ENCODE measurements at regions not wholly inside any gene's neighbourhood (a gene's known extent, or its start where the extent isn't known, plus 50 kb on each side); places are given as distances from the start of the nearest gene placed in this dataset.

GRCh38 chr12:103114296-103115055, 157.0 kb downstream of the ASCL1 start:
- no peak for DNase-seq
- Histone ChIP-seq H3K4me1 (no peaks in the 10 kb centered on the region), H3K9me3 (no peaks in the 10 kb centered on the region), H3K27me3 (no peaks in the 10 kb centered on the region), H3K4me3 (no peak overlapping the region), H3K36me3 (no peaks in the 10 kb centered on the region), H3K27ac (no peak overlapping the region)
- in situ Hi-C loops (cut with MboI; ENCODE audit: low pct_ligation_motif_present in 1 of 4, low pct_unique_long_range_greater_than_20kb in 1 of 4, low sequenced_read_pairs in 3 of 4): no loop called here
- WGBS, 2 donors (ENCODE audit: low coverage in 1 of 2): 81 to 87% methylated on average over 4 to 5 of the region's 5 CpGs
- TF ChIP-seq POLR2AphosphoS5 (IDR thresholded peaks at IDR 0.05): no peak
- TF ChIP-seq CTCF (IDR thresholded peaks at IDR 0.05): no peak
- TF ChIP-seq POLR2A (IDR thresholded peaks at IDR 0.05): no peak
- TF ChIP-seq EP300 (IDR thresholded peaks at IDR 0.05; ENCODE audit: low read depth): no peak
- intact Hi-C loops (cut with DNase I; ENCODE audit: low total_unique reads): no loop called here

GRCh38 chr12:103128862-103129501, 171.5 kb downstream of the ASCL1 start:
- Histone ChIP-seq H3K36me3 (no peaks in the 10 kb centered on the region), H3K27me3 (no peaks in the 10 kb centered on the region), H3K9me3 (peaks cover 0 to 5% of the 10 kb centered on the region in 2 donors), H3K27ac (no peak overlapping the region), H3K4me1 (no peaks in the 10 kb centered on the region), H3K4me3 (no peak overlapping the region)
- intact Hi-C loops (cut with DNase I; ENCODE audit: low total_unique reads) (no loop called here), in situ Hi-C loops (cut with MboI; ENCODE audit: low pct_ligation_motif_present in 1 of 4, low pct_unique_long_range_greater_than_20kb in 1 of 4, low sequenced_read_pairs in 3 of 4) (no loop called here)
- DNase-seq: no peak
- TF ChIP-seq POLR2AphosphoS5 (IDR thresholded peaks at IDR 0.05): no peak
- no peak for TF ChIP-seq EP300 (IDR thresholded peaks at IDR 0.05; ENCODE audit: low read depth)
- TF ChIP-seq POLR2A (IDR thresholded peaks at IDR 0.05): no peak
- no peak for TF ChIP-seq CTCF (IDR thresholded peaks at IDR 0.05)
- WGBS, 2 donors (ENCODE audit: low coverage in 1 of 2): 78 to 88% methylated on average over 3 of the region's 3 CpGs

GRCh38 chr12:103130564-103130963, 173.1 kb downstream of the ASCL1 start:
- peaks cover 0 to 12% of the 10 kb centered on the region in 2 donors for H3K9me3 ChIP-seq
- no peak for DNase-seq
- no peaks in the 10 kb centered on the region for H3K27me3 ChIP-seq
- H3K27ac ChIP-seq: no peak overlapping the region
- WGBS, 2 donors (ENCODE audit: low coverage in 1 of 2): 78% methylated on average over 3 of the region's 3 CpGs; no CpG with 5 or more reads in 1 of the 2 donors
- no peaks in the 10 kb centered on the region for H3K36me3 ChIP-seq
- intact Hi-C loops (cut with DNase I; ENCODE audit: low total_unique reads): no loop called here
- in situ Hi-C loops (cut with MboI; ENCODE audit: low pct_ligation_motif_present in 1 of 4, low pct_unique_long_range_greater_than_20kb in 1 of 4, low sequenced_read_pairs in 3 of 4): no loop called here
- TF ChIP-seq POLR2AphosphoS5 (IDR thresholded peaks at IDR 0.05) (no peak), POLR2A (IDR thresholded peaks at IDR 0.05) (no peak), EP300 (IDR thresholded peaks at IDR 0.05; ENCODE audit: low read depth) (no peak), CTCF (IDR thresholded peaks at IDR 0.05) (no peak)
- H3K4me3 ChIP-seq: no peak overlapping the region
- no peaks in the 10 kb centered on the region for H3K4me1 ChIP-seq

- no peaks in the 10 kb centered on the region for H3K36me3 ChIP-seq
- TF ChIP-seq POLR2A (IDR thresholded peaks at IDR 0.05) (no peak), CTCF (IDR thresholded peaks at IDR 0.05) (no peak), EP300 (IDR thresholded peaks at IDR 0.05; ENCODE audit: low read depth) (no peak), POLR2AphosphoS5 (IDR thresholded peaks at IDR 0.05) (no peak)
- no peak overlapping the region for H3K4me3 ChIP-seq
- DNase-seq: no peak
- no peak overlapping the region for H3K27ac ChIP-seq
- H3K27me3 ChIP-seq: no peaks in the 10 kb centered on the region
- in situ Hi-C loops (cut with MboI; ENCODE audit: low pct_ligation_motif_present in 1 of 4, low pct_unique_long_range_greater_than_20kb in 1 of 4, low sequenced_read_pairs in 3 of 4): no loop called here
- intact Hi-C loops (cut with DNase I; ENCODE audit: low total_unique reads): no loop called here
- peaks cover 0 to 10% of the 10 kb centered on the region in 2 donors for H3K9me3 ChIP-seq
- WGBS, 2 donors (ENCODE audit: low coverage in 1 of 2): 63 to 87% methylated on average over 1 of the region's 1 CpG
- no peaks in the 10 kb centered on the region for H3K4me1 ChIP-seq
These were observed 181.1 kb downstream of the ASCL1 start for GRCh38 chr12:103138538-103138937.
